Esophagus muscularis mucosa (tissue), 4 donors: ENCODE measurements at regions not wholly inside any gene's neighbourhood (a gene's known extent, or its start where the extent isn't known, plus 50 kb on each side); places are given as distances from the start of the nearest gene placed in this dataset.

Experiments
- EP300 ChIP-seq: sonication (generic); formaldehyde crosslinking; IDR thresholded peaks from one replicate; pipeline ENCODE4 v1.6.1; 2017; ENCODE audit warnings: antibody characterized with exemption
- POLR2A ChIP-seq: fragments of 450-650 bp; IDR thresholded peaks from one replicate; pipeline ENCODE4 v1.6.1; 2017; ENCODE audit warnings: antibody characterized with exemption, moderate library complexity, mild to moderate bottlenecking, low read depth
- POLR2AphosphoS5 ChIP-seq, 2 donors: sonication (generic); formaldehyde crosslinking; IDR thresholded peaks; one replicate each; pipeline ENCODE4 v1.6.1; 2017; ENCODE audit warnings: antibody characterized with exemption in 2 of 2
- TF ChIP-seq, protein P1 (sequence below), 3 experiments: fragments of 200-600 bp in 2 of 3; fragments of 450-650 bp in 1 of 3; sonication (generic) in 2 of 3; IDR thresholded peaks; one replicate each; pipeline ENCODE4 v1.5.1; 2017 to 2019; ENCODE audit warnings: antibody characterized with exemption in 3 of 3, mild to moderate bottlenecking in 2 of 3, moderate library complexity in 1 of 3

GRCh38 chr5:7202846-7203245 is 193.1 kb upstream of the ADCY2 start:
- TF ChIP-seq, protein P1, sequence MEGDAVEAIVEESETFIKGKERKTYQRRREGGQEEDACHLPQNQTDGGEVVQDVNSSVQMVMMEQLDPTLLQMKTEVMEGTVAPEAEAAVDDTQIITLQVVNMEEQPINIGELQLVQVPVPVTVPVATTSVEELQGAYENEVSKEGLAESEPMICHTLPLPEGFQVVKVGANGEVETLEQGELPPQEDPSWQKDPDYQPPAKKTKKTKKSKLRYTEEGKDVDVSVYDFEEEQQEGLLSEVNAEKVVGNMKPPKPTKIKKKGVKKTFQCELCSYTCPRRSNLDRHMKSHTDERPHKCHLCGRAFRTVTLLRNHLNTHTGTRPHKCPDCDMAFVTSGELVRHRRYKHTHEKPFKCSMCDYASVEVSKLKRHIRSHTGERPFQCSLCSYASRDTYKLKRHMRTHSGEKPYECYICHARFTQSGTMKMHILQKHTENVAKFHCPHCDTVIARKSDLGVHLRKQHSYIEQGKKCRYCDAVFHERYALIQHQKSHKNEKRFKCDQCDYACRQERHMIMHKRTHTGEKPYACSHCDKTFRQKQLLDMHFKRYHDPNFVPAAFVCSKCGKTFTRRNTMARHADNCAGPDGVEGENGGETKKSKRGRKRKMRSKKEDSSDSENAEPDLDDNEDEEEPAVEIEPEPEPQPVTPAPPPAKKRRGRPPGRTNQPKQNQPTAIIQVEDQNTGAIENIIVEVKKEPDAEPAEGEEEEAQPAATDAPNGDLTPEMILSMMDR (IDR thresholded peaks at IDR 0.05) = no peak
- no peak for TF ChIP-seq EP300
- TF ChIP-seq POLR2AphosphoS5 (IDR thresholded peaks at IDR 0.05) = no peak
- no peak for TF ChIP-seq POLR2A
